ENCODE measurements at regions not wholly inside any gene's neighbourhood (a gene's known extent, or its start where the extent isn't known, plus 50 kb on each side); places are given as distances from the start of the nearest gene placed in this dataset.

DNA sequence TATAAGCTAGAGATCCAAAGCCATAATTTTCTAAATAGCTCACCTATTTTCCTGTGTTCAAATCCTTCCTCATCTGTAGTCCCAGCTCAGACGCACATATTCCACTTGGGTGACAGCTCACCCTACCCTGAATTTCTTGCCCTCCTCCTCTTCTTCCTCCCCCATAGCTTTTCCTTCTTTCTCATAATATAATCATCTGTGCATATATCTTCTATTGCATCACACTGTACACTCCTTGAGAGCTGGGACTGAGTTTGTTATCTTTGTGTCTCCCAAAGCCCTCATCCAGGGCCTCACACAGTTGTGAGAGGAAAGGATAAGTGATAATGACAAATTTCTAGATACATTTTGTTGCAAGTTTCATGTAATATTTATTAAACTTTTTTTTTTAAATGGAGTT lies 55.9 kb upstream of the RTN4 start (continued):
- TF ChIP-seq ZNF426 (tag by site-specific recombination; IDR thresholded peaks at IDR 0.05): no peak

- no peaks in the 10 kb centered on the region for H3K9me3 ChIP-seq (ENCODE audit: control insufficient read depth, insufficient read depth, low read depth, low read length)
- TF ChIP-seq ZNF843 (tag by site-specific recombination; IDR thresholded peaks at IDR 0.05) (no peak), ZNF629 (tag by site-specific recombination; IDR thresholded peaks at IDR 0.05) (no peak), TSHZ1 (tag by site-specific recombination; IDR thresholded peaks at IDR 0.05; ENCODE audit: borderline replicate concordance) (no peak), ZBTB20 (tag by site-specific recombination; IDR thresholded peaks at IDR 0.05) (no peak), ZNF747 (tag by site-specific recombination; IDR thresholded peaks at IDR 0.05) (no peak), BCL11B (tag by site-specific recombination; IDR thresholded peaks at IDR 0.05; ENCODE audit: low read depth) (no peak), MEIS1 (CRISPR knock-in tag; IDR thresholded peaks at IDR 0.05; ENCODE audit: borderline replicate concordance) (no peak), KLF9 (tag by site-specific recombination; IDR thresholded peaks at IDR 0.05; ENCODE audit: low read depth) (no peak), ZFP3 (tag by site-specific recombination; IDR thresholded peaks at IDR 0.05; ENCODE audit: low read depth) (no peak), ZNF571 (tag by site-specific recombination; IDR thresholded peaks at IDR 0.05) (no peak), ZNF202 (tag by site-specific recombination; IDR thresholded peaks at IDR 0.05; ENCODE audit: borderline replicate concordance) (no peak), MZF1 (tag by site-specific recombination; IDR thresholded peaks at IDR 0.05; ENCODE audit: borderline replicate concordance) (no peak), ZSCAN23 (tag by site-specific recombination; IDR thresholded peaks at IDR 0.05) (no peak), ZNF76 (tag by site-specific recombination; IDR thresholded peaks at IDR 0.05; ENCODE audit: borderline replicate concordance, low read depth) (no peak), ZNF324 (tag by site-specific recombination; IDR thresholded peaks at IDR 0.05) (no peak)
- TF ChIP-seq, protein P1, sequence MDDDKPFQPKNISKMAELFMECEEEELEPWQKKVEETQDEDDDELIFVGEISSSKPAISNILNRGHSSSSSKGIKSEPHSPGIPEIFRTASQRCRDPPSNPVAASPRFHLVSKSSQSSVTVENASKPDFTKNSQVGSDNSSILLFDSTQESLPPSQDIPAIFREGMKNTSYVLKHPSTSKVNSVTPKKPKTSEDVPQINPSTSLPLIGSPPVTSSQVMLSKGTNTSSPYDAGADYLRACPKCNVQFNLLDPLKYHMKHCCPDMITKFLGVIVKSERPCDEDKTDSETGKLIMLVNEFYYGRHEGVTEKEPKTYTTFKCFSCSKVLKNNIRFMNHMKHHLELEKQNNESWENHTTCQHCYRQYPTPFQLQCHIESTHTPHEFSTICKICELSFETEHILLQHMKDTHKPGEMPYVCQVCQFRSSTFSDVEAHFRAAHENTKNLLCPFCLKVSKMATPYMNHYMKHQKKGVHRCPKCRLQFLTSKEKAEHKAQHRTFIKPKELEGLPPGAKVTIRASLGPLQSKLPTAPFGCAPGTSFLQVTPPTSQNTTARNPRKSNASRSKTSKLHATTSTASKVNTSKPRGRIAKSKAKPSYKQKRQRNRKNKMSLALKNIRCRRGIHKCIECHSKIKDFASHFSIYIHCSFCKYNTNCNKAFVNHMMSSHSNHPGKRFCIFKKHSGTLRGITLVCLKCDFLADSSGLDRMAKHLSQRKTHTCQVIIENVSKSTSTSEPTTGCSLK (tag by site-specific recombination; IDR thresholded peaks at IDR 0.05): no peak
- POLR2A ChIA-PET: interaction anchor here (0.7 kb wide), 1 partner anchor 31 kb away, joined by 3 read pairs; no protein-coding TSS in a partner anchor
- H3K27ac ChIP-seq (ENCODE audit: extremely low read depth, low read depth, low read length): no peak overlapping the region
- H3K36me3 ChIP-seq (ENCODE audit: control insufficient read depth in 2 of 2, insufficient read depth in 1 of 2, low read length in 2 of 2): no peaks in the 10 kb centered on the region
- no peak overlapping the region for H3K4me3 ChIP-seq (ENCODE audit: low read depth, low read length)
- CTCF ChIA-PET: no interaction called here
- H3K4me1 ChIP-seq (ENCODE audit: control insufficient read depth, insufficient read depth, low read length): peaks cover 6% of the 10 kb centered on the region
Observed at GRCh38 chr2:55105456-55105855, 55.2 kb upstream of the RTN4 start.

- TF ChIP-seq ZNF544 (tag by site-specific recombination; IDR thresholded peaks at IDR 0.05) (no peak), ZBTB7A (tag by site-specific recombination; IDR thresholded peaks at IDR 0.05; ENCODE audit: low read depth) (no peak), PATZ1 (tag by site-specific recombination; IDR thresholded peaks at IDR 0.05) (no peak)
- POLR2A ChIA-PET: interaction anchor here (1.0 kb wide), 1 partner anchor 14 kb away, joined by 5 read pairs; no protein-coding TSS in a partner anchor
- no peak overlapping the region for H3K27ac ChIP-seq (ENCODE audit: extremely low read depth, low read depth, low read length)
- CTCF ChIA-PET: no interaction called here
- no peaks in the 10 kb centered on the region; the same call in 1 of the 2 replicates for H3K4me1 ChIP-seq (ENCODE audit: control insufficient read depth, insufficient read depth, low read length)
- no peaks in the 10 kb centered on the region for H3K36me3 ChIP-seq (ENCODE audit: control insufficient read depth in 2 of 2, insufficient read depth in 1 of 2, low read length in 2 of 2)
- H3K9me3 ChIP-seq (ENCODE audit: control insufficient read depth, insufficient read depth, low read depth, low read length): no peaks in the 10 kb centered on the region
- H3K4me3 ChIP-seq (ENCODE audit: low read depth, low read length): no peak overlapping the region
Observed at GRCh38 chr2:55103046-55103445, 52.8 kb upstream of the RTN4 start.

Data from HEK293 (cell line).